ENCODE measurements at regions not wholly inside any gene's neighbourhood (a gene's known extent, or its start where the extent isn't known, plus 50 kb on each side); places are given as distances from the start of the nearest gene placed in this dataset.
"Not testable (repeated sequence)": the region's sequence is repeated elsewhere in the genome, so short reads cannot be mapped to it uniquely, and the experiment has no call there.

DNA sequence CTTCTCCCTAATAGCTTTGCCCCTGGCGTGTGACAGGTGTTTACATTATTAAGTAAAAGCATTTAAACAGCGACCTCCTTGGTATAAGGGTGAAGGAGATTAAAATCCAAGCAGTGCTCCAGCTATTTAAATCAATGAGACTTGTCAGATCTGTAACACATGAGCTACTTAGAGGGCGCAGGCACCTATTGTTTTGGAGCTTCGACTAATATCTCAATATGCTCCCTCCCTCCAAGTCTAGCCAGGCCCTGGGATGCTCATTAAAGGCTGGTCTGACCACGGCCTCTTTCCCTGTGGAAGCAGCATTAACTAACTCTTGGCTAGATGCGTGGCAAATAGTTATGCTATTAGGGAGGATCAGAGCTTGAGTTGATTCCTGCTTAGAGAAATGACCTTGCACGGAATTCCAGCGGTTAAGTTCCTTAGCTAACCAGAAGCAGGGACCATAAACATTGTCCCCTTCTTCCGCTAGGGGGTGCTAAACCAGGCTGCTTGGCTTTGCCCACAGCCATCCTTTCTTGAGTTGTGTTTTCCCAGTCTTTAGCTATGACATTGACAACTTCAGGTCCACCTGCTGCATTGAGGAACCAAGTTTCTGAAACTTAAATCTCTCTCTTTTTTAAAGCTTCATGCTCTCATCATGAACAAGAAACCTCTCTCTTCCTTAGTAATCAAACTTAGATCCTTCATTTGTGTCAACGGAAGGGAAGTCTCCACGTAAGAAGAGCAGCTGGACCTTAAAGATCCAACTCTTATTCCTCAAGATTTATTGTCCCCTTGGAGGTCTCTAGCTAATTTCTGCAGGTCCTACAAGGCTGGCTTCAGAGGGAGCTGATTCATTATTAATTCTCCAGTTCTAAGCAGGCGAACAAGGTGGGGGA is 80.7 kb upstream of the IGFBP7 start:
- H3K27me3 Mint-ChIP-seq, result peaks cover 14 to 21% (median 15%) of the 10 kb centered on the region in 5 donors

DNA sequence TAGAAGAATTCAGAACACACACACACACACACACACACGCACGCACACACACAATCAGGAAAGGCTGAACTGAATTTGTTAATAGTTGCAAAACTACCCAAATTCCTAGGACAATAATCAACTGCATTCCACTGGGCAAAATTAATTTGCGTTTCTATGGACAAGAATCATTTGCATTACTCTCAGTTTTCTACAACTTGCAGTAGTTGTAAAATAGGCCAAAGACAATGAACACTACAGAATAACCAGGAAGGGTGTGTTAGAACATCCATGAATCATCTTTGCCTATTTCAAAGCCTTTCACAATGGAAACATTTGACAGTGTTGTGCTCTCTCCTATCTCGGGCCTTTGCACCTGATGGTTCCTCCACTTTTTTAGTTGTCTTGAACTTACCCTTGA is 77.1 kb upstream of the IGFBP7 start:
- Histone ChIP-seq H3K27me3 (ENCODE audit: control insufficient read depth in 2 of 2, insufficient read depth in 2 of 2, low read length in 2 of 2) (no peaks in the 10 kb centered on the region), H3K4me3 (ENCODE audit: low read length) (no peak overlapping the region), H3K36me3 (ENCODE audit: control insufficient read depth in 2 of 3, insufficient read depth in 3 of 3, low read length in 3 of 3) (no peaks in the 10 kb centered on the region), H3K27ac (ENCODE audit: low read depth, low read length) (no peak overlapping the region), H3K9me3 (ENCODE audit: control insufficient read depth in 2 of 3, low read length in 3 of 3) (no peaks in the 10 kb centered on the region), H3K4me1 (ENCODE audit: control insufficient read depth in 2 of 2, insufficient read depth in 2 of 2, low read length in 2 of 2) (no peaks in the 10 kb centered on the region)
- H3K27me3 Mint-ChIP-seq, result peaks cover 0 to 8% (median 6%) of the 10 kb centered on the region in 5 donors
- H3K36me3 Mint-ChIP-seq, result no peaks in the 10 kb centered on the region
- no peak for ATAC-seq
- intact Hi-C loops (cut with micrococcal nuclease), result no loop called here
- H3K9me3 Mint-ChIP-seq, result peaks cover 0 to 2% (median 0%) of the 10 kb centered on the region in 11 donors
- no peak overlapping the region for H3K27ac Mint-ChIP-seq
- H3K4me1 Mint-ChIP-seq, result no peaks in the 10 kb centered on the region
- ChIA-PET CTCF (no interaction called here), POLR2A (no interaction called here)
- no peak for DNase-seq
- H3K4me3 Mint-ChIP-seq, result no peak overlapping the region

More for the DNA sequence above, 80.7 kb upstream of the IGFBP7 start:
- H3K36me3 Mint-ChIP-seq, result peaks cover 0 to 4% (median 0%) of the 10 kb centered on the region in 5 donors
- DNase-seq, result no peak
- CTCF ChIA-PET, result no interaction called here
- H3K9me3 Mint-ChIP-seq, result peaks cover 0 to 3% (median 0%) of the 10 kb centered on the region in 11 donors
- H3K27ac Mint-ChIP-seq, result no peak overlapping the region
- H3K27me3 ChIP-seq (ENCODE audit: control insufficient read depth in 2 of 2, insufficient read depth in 2 of 2, low read length in 2 of 2), result no peaks in the 10 kb centered on the region
- no peaks in the 10 kb centered on the region for H3K4me1 ChIP-seq (ENCODE audit: control insufficient read depth in 2 of 2, insufficient read depth in 2 of 2, low read length in 2 of 2)
- POLR2A ChIA-PET, result no interaction called here
- intact Hi-C loops (cut with micrococcal nuclease), result no loop called here
- H3K4me3 Mint-ChIP-seq, result no peak overlapping the region
- H3K27ac ChIP-seq (ENCODE audit: low read depth, low read length), result no peak overlapping the region
- peaks cover 0 to 1% (median 0%) of the 10 kb centered on the region in 7 donors for H3K4me1 Mint-ChIP-seq
- no peaks in the 10 kb centered on the region for H3K9me3 ChIP-seq (ENCODE audit: control insufficient read depth in 2 of 3, low read length in 3 of 3)
- H3K36me3 ChIP-seq (ENCODE audit: control insufficient read depth in 2 of 3, insufficient read depth in 3 of 3, low read length in 3 of 3), result no peaks in the 10 kb centered on the region
- H3K4me3 ChIP-seq (ENCODE audit: low read length), result no peak overlapping the region
- ATAC-seq, result no peak

DNA sequence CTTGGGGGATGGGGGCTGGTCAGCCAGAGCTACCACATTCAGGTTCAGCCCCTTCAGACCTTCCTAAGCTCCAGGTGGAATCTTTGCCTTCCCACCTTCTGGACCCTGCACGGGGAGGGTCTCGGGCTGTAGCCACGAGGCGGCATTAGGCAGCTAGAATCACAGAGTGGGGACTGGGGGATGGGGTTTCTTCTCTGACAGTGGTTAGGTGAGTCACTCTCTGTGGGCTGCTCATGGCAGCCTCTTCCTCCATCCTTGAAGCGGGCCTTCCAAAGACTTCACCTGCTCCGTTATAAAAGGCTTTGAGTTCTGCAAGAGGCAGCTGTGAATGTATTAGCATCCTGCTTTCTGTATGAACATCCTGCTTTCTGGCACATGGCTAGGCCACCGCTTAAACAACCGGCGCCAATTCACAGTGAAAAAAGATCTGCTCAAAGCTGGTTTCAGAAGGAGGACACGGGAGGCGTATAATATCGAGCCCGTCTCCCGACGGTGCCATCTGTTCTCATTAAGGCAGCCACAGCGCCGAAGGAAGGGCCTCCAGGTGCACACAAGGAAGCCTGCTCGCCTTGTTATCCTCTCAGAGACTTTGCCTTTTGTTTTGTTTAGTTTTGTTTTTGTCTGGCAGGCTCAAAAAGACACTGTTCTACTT is 74.3 kb upstream of the IGFBP7 start:
- Histone ChIP-seq H3K27me3 (ENCODE audit: control insufficient read depth in 2 of 2, insufficient read depth in 2 of 2, low read length in 2 of 2) (no peaks in the 10 kb centered on the region), H3K4me1 (ENCODE audit: control insufficient read depth in 2 of 2, insufficient read depth in 2 of 2, low read length in 2 of 2) (no peaks in the 10 kb centered on the region), H3K36me3 (ENCODE audit: control insufficient read depth in 2 of 3, insufficient read depth in 3 of 3, low read length in 3 of 3) (no peaks in the 10 kb centered on the region), H3K4me3 (ENCODE audit: low read length) (no peak overlapping the region), H3K27ac (ENCODE audit: low read depth, low read length) (no peak overlapping the region), H3K9me3 (ENCODE audit: control insufficient read depth in 2 of 3, low read length in 3 of 3) (no peaks in the 10 kb centered on the region)
- Mint-ChIP-seq H3K4me3 (no peak overlapping the region), H3K4me1 (no peaks in the 10 kb centered on the region), H3K27me3 (peaks cover 0 to 16% (median 7%) of the 10 kb centered on the region in 5 donors), H3K27ac (no peak overlapping the region), H3K9me3 (peaks cover 0 to 3% (median 0%) of the 10 kb centered on the region in 11 donors), H3K36me3 (no peaks in the 10 kb centered on the region)
- DNase-seq, result no peak
- ChIA-PET POLR2A (no interaction called here), CTCF (no interaction called here)
- intact Hi-C loops (cut with micrococcal nuclease), result no loop called here
- no peak for ATAC-seq

DNA sequence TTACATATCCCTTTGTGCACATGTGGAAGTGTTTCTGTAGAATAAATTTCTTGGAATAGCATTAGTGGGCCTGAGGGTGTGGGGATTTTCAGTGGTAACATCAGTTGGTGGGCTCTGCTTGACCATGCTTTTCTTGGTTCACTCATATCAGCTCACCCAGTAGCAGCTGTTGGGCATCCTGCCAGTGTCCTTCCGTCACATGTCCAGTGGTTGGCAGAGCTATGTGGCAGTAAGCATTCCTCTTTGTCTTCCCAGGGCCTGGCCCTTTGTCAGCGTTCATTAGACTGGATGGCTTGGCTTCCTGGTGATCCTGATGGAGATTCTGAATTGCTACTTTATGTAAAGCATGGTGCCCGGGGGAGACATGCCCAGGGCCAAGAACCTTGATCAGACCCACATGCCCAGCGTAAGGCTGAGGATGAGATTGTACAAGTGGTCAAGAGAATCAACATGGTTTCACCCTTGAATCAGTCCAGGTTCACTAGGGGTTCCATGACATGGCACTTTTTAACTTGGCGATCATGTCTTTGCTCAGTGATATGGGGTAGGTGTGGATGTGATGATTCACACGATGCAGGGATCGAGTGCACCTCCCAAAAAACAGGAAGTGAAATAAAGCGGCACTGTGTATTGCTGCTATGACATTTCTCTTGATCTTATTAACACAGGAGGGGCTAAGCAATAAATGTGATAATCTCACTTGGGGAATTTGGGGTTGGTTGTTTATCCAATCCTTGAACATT is 72.1 kb upstream of the IGFBP7 start:
- Histone ChIP-seq H3K27me3 (ENCODE audit: control insufficient read depth in 2 of 2, insufficient read depth in 2 of 2, low read length in 2 of 2) (no peaks in the 10 kb centered on the region), H3K4me1 (ENCODE audit: control insufficient read depth in 2 of 2, insufficient read depth in 2 of 2, low read length in 2 of 2) (no peaks in the 10 kb centered on the region), H3K27ac (ENCODE audit: low read depth, low read length) (no peak overlapping the region), H3K4me3 (ENCODE audit: low read length) (no peak overlapping the region), H3K36me3 (ENCODE audit: control insufficient read depth in 2 of 3, insufficient read depth in 3 of 3, low read length in 3 of 3) (no peaks in the 10 kb centered on the region), H3K9me3 (ENCODE audit: control insufficient read depth in 2 of 3, low read length in 3 of 3) (no peaks in the 10 kb centered on the region)
- H3K27ac Mint-ChIP-seq, result no peak overlapping the region
- peaks cover 0 to 3% (median 0%) of the 10 kb centered on the region in 11 donors for H3K9me3 Mint-ChIP-seq
- no peaks in the 10 kb centered on the region for H3K36me3 Mint-ChIP-seq
- no peaks in the 10 kb centered on the region for H3K4me1 Mint-ChIP-seq
- DNase-seq (no peak), ATAC-seq (no peak)
- peaks cover 0 to 19% (median 7%) of the 10 kb centered on the region in 5 donors for H3K27me3 Mint-ChIP-seq
- ChIA-PET CTCF (interaction anchor here (0.7 kb wide), 1 partner anchor 27 kb away, joined by 3 read pairs; no protein-coding TSS in a partner anchor), POLR2A (no interaction called here)
- no peak overlapping the region for H3K4me3 Mint-ChIP-seq
- intact Hi-C loops (cut with micrococcal nuclease), result no loop called here

DNA sequence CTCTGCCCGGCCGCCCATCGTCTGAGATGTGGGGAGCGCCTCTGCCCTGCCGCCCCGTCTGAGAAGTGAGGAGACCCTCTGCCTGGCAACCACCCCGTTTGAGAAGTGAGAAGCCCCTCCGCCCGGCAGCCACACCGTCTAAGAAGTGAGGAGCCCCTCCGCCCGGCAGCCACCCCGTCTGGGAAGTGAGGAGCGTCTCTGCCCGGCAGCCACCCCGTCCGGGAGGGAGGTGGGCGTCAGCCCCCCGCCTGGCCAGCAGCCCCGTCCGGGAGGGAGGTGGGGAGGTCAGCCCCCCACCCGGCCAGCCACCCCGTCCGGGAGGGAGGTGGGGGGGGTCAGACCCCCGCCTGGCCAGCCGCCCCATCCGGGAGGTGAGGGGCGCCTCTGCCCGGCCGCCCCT is 63.0 kb upstream of the IGFBP7 start:
- H3K4me1 Mint-ChIP-seq; CTCF ChIA-PET; H3K4me3 ChIP-seq (ENCODE audit: low read length); DNase-seq; H3K27ac Mint-ChIP-seq; ATAC-seq; H3K9me3 ChIP-seq (ENCODE audit: control insufficient read depth in 2 of 3, low read length in 3 of 3); H3K4me1 ChIP-seq (ENCODE audit: control insufficient read depth in 2 of 2, insufficient read depth in 2 of 2, low read length in 2 of 2); POLR2A ChIA-PET; intact Hi-C loops (cut with micrococcal nuclease); H3K36me3 ChIP-seq (ENCODE audit: control insufficient read depth in 2 of 3, insufficient read depth in 3 of 3, low read length in 3 of 3); H3K27ac ChIP-seq (ENCODE audit: low read depth, low read length); H3K27me3 ChIP-seq (ENCODE audit: control insufficient read depth in 2 of 2, insufficient read depth in 2 of 2, low read length in 2 of 2); H3K4me3 Mint-ChIP-seq; H3K36me3 Mint-ChIP-seq: not testable (repeated sequence)
- H3K9me3 Mint-ChIP-seq, result peaks cover 0 to 10% (median 0%) of the 10 kb centered on the region in 11 donors
- peaks cover 0 to 15% (median 5%) of the 10 kb centered on the region in 5 donors for H3K27me3 Mint-ChIP-seq

DNA sequence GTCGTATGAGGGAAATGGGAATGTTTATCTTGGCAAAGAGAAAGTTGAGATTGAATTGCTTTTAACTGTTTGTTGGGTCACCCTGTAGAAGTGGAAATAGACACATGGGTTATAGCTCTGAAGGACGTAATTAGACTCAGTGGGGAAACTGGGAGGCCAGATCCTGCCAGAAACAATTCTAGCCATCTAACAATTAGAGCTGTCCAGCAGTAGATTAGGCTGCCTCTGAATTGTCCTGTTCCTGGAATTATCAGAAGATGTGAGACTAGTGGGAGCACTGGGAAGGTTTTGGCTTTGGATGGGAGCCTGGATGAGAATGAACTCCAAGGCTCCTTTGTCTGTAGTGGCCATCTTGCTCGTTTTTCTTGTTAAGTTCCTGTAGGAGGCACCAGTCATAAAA is 61.9 kb upstream of the IGFBP7 start:
- H3K36me3 ChIP-seq (ENCODE audit: control insufficient read depth in 2 of 3, insufficient read depth in 3 of 3, low read length in 3 of 3), result no peaks in the 10 kb centered on the region
- no peak overlapping the region for H3K27ac Mint-ChIP-seq
- no peaks in the 10 kb centered on the region for H3K9me3 ChIP-seq (ENCODE audit: control insufficient read depth in 2 of 3, low read length in 3 of 3)
- ATAC-seq (no peak), DNase-seq (no peak)
- H3K4me1 Mint-ChIP-seq, result no peaks in the 10 kb centered on the region
- peaks cover 0 to 14% (median 8%) of the 10 kb centered on the region in 5 donors for H3K27me3 Mint-ChIP-seq
- POLR2A ChIA-PET, result no interaction called here
- CTCF ChIA-PET, result interaction anchor here (0.8 kb wide), 1 partner anchor 9 kb away, joined by 3 read pairs; no protein-coding TSS in a partner anchor
- intact Hi-C loops (cut with micrococcal nuclease), result no loop called here
- no peak overlapping the region for H3K4me3 ChIP-seq (ENCODE audit: low read length)
- H3K4me1 ChIP-seq (ENCODE audit: control insufficient read depth in 2 of 2, insufficient read depth in 2 of 2, low read length in 2 of 2), result no peaks in the 10 kb centered on the region
- H3K36me3 Mint-ChIP-seq, result no peaks in the 10 kb centered on the region
- H3K4me3 Mint-ChIP-seq, result no peak overlapping the region
- no peaks in the 10 kb centered on the region for H3K27me3 ChIP-seq (ENCODE audit: control insufficient read depth in 2 of 2, insufficient read depth in 2 of 2, low read length in 2 of 2)
- peaks cover 0 to 10% (median 0%) of the 10 kb centered on the region in 11 donors for H3K9me3 Mint-ChIP-seq
- H3K27ac ChIP-seq (ENCODE audit: low read depth, low read length), result no peak overlapping the region

All from naive thymus-derived CD4-positive, alpha-beta T cell (primary cell).